ENCODE measurements at regions not wholly inside any gene's neighbourhood (a gene's known extent, or its start where the extent isn't known, plus 50 kb on each side); places are given as distances from the start of the nearest gene placed in this dataset.

GRCh38 chr12:75836533-75836932 is 195.0 kb downstream of the PHLDA1 start:
- no peak for DNase-seq (ENCODE audit: low read depth)

- DNase-seq (ENCODE audit: low read depth) = no peak
These were observed 197.0 kb downstream of the PHLDA1 start for GRCh38 chr12:75834591-75834990.

GRCh38 chr12:75833268-75833667 is 198.3 kb downstream of the PHLDA1 start:
- DNase-seq (ENCODE audit: low read depth) = no peak

- no peak for DNase-seq (ENCODE audit: low read depth)
These were observed 200.2 kb downstream of the PHLDA1 start for GRCh38 chr12:75831402-75831801.

- no peak for DNase-seq (ENCODE audit: low read depth)
These were observed 204.5 kb downstream of the PHLDA1 start for GRCh38 chr12:75827061-75827460.

- DNase-seq (ENCODE audit: low read depth) = no peak
These were observed 205.9 kb downstream of the PHLDA1 start for GRCh38 chr12:75825686-75826085.

- DNase-seq (ENCODE audit: low read depth) = no peak
These were observed 208.1 kb downstream of the PHLDA1 start for GRCh38 chr12:75823475-75823874.

- DNase-seq (ENCODE audit: low read depth) = no peak
These were observed 209.2 kb downstream of the PHLDA1 start for GRCh38 chr12:75822416-75822815.

GRCh38 chr12:75820848-75821578 is 210.6 kb downstream of the PHLDA1 start:
- no peak for DNase-seq (ENCODE audit: low read depth)

GRCh38 chr12:75820071-75820470 is 211.5 kb downstream of the PHLDA1 start:
- no peak for DNase-seq (ENCODE audit: low read depth)

GRCh38 chr12:75819512-75819911 is 212.1 kb downstream of the PHLDA1 start:
- no peak for DNase-seq (ENCODE audit: low read depth)

- DNase-seq (ENCODE audit: low read depth) = no peak
These were observed 212.7 kb downstream of the PHLDA1 start for GRCh38 chr12:75818863-75819262.

- DNase-seq (ENCODE audit: low read depth) = no peak
These were observed 214.7 kb downstream of the PHLDA1 start for GRCh38 chr12:75816897-75817296.

GRCh38 chr12:75815756-75816155 is 215.8 kb downstream of the PHLDA1 start:
- DNase-seq (ENCODE audit: low read depth) = no peak

- no peak for DNase-seq (ENCODE audit: low read depth)
These were observed 216.5 kb downstream of the PHLDA1 start for GRCh38 chr12:75814851-75815754.

- no peak for DNase-seq (ENCODE audit: low read depth)
These were observed 218.5 kb downstream of the PHLDA1 start for GRCh38 chr12:75813072-75813471.

- DNase-seq (ENCODE audit: low read depth) = no peak
These were observed 219.1 kb downstream of the PHLDA1 start for GRCh38 chr12:75812271-75813018.

- DNase-seq (ENCODE audit: low read depth) = no peak
These were observed 221.8 kb downstream of the PHLDA1 start for GRCh38 chr12:75809746-75810145.

GRCh38 chr12:75807494-75807893 is 224.1 kb downstream of the PHLDA1 start:
- no peak for DNase-seq (ENCODE audit: low read depth)

GRCh38 chr12:75805905-75806304 is 225.7 kb downstream of the PHLDA1 start:
- no peak for DNase-seq (ENCODE audit: low read depth)

GRCh38 chr12:75805320-75805719 is 226.3 kb downstream of the PHLDA1 start:
- DNase-seq (ENCODE audit: low read depth) = no peak

GRCh38 chr12:75798136-75798926 is 233.2 kb downstream of the PHLDA1 start:
- DNase-seq (ENCODE audit: low read depth) = no peak

All from CMK (cell line).